H7 (cell line): ENCODE measurements at regions not wholly inside any gene's neighbourhood (a gene's known extent, or its start where the extent isn't known, plus 50 kb on each side); places are given as distances from the start of the nearest gene placed in this dataset.

Source experiments
- DNase-seq: peaks from one replicate; pipeline ENCODE4 v3.0.0; 2012
- H3K27me3 ChIP-seq: 2 replicates; pipeline ENCODE4 v1.6.0; 2011; ENCODE audit warnings: mild to moderate bottlenecking, low read length; ENCODE audit not compliant: control insufficient read depth, insufficient read depth
- H3K36me3 ChIP-seq: replicated peaks from 2 replicates; pipeline ENCODE4 v1.5.1; 2011; ENCODE audit warnings: low read length; ENCODE audit not compliant: control insufficient read depth, insufficient read depth
- H3K4me3 ChIP-seq: 2 replicates; pipeline ENCODE4 v1.5.1; 2011; ENCODE audit warnings: low read depth, mild to moderate bottlenecking, control low read depth, low read length, moderate library complexity; ENCODE audit not compliant: insufficient read depth

DNA sequence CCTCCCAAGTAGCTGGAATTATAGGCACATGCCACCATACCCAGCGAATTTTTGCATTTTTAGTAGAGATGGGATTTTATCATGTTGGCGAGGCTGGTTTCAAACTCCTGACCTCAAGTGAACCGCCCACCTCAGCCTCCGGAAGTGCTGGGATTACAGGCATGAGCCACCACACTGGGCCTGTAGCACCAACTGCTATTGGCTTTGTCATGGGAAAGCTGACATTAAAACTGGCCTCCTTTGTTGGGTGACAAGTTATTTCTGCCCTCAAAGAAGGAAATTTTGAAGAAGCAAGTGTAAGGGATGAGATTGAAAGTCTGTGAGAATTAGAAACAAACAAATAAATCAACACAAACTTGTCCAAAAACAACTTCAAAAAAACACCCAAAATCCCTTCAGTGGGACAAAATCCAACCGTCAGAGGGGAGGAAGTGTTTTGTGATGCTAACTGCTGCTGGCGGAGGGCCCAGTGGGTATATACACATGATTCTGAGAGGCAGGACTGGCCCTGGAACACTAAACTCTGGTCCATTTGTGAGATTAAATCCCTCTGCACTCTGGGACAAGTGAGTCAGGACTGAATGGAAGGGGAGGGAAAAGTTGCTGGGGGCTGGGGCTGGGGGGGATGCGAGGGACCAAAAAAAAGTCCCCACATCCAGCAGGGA is 87.5 kb upstream of the NAA20 start:
- no peak for DNase-seq
- Histone ChIP-seq H3K4me3 (no peak overlapping the region), H3K36me3 (no peaks in the 10 kb centered on the region), H3K27me3 (no peaks in the 10 kb centered on the region)

DNA sequence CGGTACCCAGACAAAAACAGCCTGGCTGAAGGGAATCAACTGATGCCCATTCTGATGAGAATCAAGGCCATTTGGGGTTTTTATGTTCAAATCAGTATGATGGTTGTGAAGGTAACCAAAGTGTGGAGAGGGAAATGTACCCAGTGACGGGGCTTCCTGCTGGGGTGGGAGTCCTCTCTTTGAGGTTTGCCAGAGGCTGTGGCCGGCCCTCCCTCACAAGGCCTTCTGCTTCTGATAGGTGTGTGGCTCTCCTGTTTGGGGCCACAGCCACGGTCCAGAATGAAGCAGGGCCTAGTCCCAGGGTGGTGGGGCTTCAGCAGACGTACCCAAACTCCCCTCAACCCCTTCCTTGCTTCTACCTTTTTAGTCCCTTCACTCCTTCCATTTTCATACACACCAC is 86.7 kb upstream of the NAA20 start:
- H3K27me3 ChIP-seq: no peaks in the 10 kb centered on the region
- H3K36me3 ChIP-seq: no peaks in the 10 kb centered on the region
- no peak overlapping the region for H3K4me3 ChIP-seq
- DNase-seq: no peak

DNA sequence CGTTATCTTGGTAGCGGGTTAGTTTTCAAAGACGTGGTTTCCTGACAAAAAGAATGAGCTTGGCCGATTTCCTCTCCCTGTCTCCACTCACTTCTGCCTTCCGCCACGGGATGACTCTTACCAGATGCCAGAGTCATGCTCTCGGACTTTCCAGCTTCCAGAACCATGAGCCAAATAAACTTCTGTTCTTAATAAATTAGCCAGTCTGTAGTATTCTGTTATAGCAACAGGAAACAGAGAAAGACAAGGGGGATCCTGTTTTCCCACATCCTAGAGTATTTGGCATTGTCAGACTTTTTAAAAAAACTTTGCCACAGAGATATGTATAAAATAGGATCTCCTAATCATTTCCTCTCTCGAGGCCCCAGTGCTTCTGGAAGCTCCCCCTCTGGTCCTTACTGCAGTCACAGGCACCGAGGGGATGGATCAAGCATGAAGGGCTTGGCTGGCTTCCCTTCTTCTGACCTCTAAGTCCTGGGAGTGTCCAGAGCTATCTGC is 84.9 kb upstream of the NAA20 start:
- H3K27me3 ChIP-seq: no peaks in the 10 kb centered on the region
- no peaks in the 10 kb centered on the region for H3K36me3 ChIP-seq
- no peak overlapping the region for H3K4me3 ChIP-seq
- DNase-seq: no peak

DNA sequence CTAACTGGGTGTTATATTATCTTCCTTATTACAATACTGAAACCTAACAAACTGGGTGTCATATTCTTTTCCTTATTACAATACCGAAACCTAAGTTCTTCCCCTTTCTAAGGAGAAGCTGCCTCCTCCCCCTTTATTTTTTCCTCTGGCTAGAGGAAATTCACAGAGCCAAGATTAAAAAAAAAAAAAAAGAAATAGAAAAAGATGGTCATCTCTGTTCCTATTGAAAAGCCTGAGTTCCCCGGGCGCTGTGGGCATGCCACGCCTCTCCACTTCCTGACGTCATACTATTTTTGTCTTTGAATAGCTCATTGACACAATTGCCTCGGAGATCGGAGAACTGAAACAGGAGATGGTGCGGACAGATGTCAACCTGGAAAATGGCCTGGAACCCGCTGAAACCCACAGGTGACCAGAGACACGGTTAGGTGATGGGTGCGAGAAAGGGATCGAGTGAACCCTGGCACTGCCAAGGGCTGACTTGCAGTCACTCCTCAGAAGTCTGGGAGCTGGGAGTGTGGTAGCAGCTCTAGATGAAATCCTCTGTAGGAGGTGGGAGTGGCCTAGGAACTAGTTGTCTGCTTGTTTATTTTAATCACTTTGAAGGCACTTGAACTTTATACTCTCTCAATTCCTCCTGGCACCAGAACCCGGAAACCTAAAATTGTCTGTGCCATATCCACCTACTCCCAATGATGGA is 82.2 kb upstream of the NAA20 start:
- no peak for DNase-seq
- H3K27me3 ChIP-seq: no peaks in the 10 kb centered on the region
- no peak overlapping the region for H3K4me3 ChIP-seq
- no peaks in the 10 kb centered on the region for H3K36me3 ChIP-seq

DNA sequence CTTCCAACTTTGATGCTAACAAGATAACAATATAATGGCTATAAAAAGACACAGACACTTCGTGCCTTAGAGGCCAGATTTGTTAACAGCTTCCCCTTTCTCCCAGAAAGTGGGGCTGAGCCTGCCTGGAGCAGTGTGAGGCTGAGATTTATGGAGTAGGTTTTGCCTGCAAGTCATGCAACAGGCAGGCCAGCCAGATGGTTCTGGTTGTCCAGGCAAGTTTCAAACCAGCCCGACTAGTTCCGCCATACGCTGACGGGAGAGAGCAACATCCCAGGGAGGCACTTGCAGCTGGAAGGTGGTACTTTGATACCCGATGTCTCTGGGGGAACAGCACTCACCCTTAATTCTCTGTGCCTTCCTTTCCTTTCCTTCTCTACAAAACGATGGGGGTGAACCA is 81.3 kb upstream of the NAA20 start:
- DNase-seq: no peak
- no peaks in the 10 kb centered on the region for H3K27me3 ChIP-seq
- no peak overlapping the region for H3K4me3 ChIP-seq
- H3K36me3 ChIP-seq: no peaks in the 10 kb centered on the region

DNA sequence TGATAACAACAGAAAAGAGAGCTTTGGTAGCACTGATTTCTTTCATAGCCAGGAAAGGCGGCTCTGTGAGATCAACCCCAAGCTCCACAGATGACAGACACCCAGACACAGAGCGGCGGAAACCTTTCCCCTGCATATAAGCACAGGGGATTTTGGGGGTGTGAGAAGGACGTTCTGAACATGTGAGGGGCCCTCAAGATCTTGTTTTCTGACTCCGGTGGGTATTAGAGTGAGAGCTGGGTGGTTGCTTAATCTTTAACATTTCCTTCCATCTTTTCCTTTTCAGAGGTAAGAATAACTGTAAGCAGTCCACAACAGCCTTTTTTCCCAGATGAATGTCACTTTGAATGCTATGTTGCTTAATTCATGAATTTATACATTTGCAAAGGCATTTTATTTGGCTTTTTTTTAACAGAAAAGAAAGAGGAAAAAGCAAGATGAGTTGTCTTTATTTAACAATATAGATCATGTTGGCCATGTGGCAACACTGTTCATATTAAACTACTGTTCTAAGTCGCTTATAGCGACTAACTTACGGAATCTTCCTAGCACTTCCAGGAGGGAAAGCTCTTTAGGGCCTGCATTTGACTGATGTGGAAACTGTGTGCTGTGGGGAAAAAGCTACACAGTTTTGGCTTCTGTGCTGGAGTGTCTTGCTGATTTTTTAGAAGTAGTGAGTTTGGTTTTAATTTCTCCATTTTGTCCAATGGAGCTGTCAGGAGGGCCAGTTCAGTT is 80.5 kb upstream of the NAA20 start:
- Histone ChIP-seq H3K36me3 (no peaks in the 10 kb centered on the region), H3K27me3 (no peaks in the 10 kb centered on the region), H3K4me3 (no peak overlapping the region)
- DNase-seq: no peak

DNA sequence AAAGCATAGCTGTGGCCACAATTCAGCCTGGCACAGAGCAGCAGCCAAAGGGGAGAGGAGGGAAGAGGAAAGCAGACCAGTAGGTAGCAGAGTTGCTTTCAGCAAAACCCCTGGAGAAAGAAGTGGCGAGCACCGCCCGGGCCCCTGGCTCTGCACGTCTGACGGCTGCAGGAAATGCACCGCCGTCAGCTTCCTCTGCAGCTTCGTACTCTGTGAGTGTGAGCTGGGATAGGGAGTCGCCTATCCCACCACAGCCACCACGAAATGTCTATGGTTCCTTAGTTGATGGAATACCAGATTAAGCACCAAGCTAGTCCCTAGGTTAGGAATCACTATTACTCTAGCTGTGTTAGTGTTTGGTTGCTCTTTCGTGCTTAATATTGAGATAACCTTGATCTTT is 79.9 kb upstream of the NAA20 start:
- no peaks in the 10 kb centered on the region for H3K27me3 ChIP-seq
- no peak overlapping the region for H3K4me3 ChIP-seq
- no peak for DNase-seq
- no peaks in the 10 kb centered on the region for H3K36me3 ChIP-seq

DNA sequence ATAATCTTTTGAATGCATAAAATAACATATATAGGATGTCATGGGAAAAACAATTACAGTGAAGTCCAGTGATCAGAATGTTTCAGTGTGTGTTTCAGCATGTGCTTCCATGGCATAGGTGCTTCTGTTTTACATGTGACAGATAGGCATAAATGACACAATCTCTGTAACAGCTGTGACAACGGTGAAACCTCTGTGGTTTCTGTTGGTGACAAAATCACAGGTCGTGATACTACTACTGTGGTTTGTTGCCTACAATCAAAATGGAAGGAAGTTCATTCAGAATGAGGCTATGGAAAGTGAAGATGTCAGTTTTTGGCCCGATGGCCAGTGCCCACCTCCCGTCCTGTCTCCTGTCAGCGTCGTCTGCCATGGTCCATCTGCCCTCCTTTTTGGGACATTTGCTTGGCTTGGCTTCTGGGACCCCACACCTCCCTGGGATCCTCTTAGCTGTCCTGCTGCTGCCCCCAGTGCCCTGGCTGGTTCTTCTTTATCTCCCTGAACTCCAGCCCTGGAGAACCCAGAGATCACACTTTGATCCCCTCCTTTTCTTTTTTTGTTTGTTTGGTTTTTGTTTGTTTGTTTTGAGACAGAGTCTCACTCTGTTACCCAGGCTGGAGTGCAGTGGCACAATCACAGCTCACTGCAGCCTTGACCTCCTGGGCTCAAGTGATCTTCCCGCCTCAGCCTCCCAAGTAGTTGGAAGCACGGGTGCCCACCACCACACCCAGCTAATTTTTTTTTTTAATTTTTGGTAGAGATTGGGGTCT is 79.3 kb upstream of the NAA20 start:
- H3K4me3 ChIP-seq: no peak overlapping the region
- no peak for DNase-seq
- no peaks in the 10 kb centered on the region for H3K27me3 ChIP-seq
- no peaks in the 10 kb centered on the region for H3K36me3 ChIP-seq

DNA sequence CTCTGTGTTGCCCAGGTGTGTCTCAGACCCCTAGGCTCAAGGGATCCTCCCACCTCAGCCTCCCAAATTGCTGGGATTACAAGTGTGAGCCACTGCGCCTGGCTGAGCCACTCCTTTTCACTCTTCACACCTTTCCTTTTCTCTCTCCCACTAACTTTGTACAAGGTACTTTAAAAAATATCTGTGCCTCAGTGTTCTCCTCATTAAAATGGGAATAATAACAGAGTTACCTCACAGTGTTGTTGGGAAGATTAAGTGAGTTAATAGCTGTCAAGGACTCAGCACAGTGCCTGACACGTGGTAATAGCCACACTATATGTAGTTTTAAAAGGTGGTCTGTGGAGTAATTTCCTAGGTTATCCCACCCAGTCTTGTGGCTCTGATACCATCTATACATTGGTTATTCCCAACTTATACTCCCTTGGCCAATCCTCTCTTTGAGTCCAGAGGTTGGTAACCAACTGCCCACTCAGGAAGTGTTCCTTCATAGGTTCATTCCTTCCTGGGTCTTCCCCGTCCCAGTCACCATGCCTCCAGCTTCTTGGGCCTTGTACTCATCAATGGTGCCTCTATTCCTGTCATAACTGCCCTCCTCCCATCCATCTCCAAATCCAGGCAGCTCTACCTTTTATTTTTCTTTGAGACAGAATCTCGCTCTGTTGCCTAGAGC is 78.6 kb upstream of the NAA20 start:
- Histone ChIP-seq H3K27me3 (no peaks in the 10 kb centered on the region), H3K36me3 (no peaks in the 10 kb centered on the region), H3K4me3 (no peak overlapping the region)
- no peak for DNase-seq

DNA sequence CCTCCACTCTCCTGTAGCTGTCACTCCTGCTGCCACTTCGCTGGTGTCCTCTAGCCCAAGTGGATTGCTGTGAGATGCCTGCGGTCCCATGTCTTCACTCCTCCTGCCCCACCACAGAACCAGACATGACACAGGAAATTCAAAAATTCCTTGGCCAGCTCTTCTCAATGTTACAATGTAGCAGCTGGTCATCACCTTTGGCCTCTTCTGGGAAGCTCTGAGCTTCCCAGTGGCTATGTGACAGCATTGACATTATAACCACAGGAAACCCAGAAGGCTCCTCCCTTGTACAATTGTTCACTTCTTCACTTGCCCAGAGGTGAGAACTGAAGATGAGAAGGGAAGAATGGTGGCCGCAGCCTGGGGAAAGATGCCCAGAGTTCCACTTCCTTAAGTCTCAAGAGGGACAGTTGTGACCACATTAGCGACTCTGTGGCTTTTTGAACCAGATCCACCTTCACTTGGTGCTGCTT is 76.1 kb upstream of the NAA20 start:
- DNase-seq: no peak
- H3K36me3 ChIP-seq: no peaks in the 10 kb centered on the region
- H3K27me3 ChIP-seq: no peaks in the 10 kb centered on the region; the same call in 1 of the 2 replicates
- no peak overlapping the region for H3K4me3 ChIP-seq

DNA sequence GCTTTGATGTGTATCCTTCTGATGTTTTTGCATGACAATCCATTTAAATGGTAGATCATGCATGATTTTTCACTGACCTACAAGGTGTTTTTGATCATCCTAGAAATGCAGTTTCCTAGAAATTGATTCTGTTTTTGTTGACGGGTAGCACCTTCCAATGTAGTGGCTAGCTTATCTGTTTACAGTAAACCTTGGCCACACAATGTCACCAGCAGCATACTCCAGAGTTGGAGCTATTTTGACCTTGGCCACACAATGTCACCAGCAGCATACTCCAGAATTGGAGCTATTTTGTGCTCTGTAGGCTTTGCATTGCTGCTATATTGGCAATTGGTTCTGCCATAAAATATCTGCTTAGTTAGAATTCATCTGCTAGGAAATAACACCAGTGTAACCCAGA is 74.6 kb upstream of the NAA20 start:
- H3K27me3 ChIP-seq: no peaks in the 10 kb centered on the region; the same call in 1 of the 2 replicates
- no peaks in the 10 kb centered on the region for H3K36me3 ChIP-seq
- H3K4me3 ChIP-seq: no peak overlapping the region
- DNase-seq: no peak

DNA sequence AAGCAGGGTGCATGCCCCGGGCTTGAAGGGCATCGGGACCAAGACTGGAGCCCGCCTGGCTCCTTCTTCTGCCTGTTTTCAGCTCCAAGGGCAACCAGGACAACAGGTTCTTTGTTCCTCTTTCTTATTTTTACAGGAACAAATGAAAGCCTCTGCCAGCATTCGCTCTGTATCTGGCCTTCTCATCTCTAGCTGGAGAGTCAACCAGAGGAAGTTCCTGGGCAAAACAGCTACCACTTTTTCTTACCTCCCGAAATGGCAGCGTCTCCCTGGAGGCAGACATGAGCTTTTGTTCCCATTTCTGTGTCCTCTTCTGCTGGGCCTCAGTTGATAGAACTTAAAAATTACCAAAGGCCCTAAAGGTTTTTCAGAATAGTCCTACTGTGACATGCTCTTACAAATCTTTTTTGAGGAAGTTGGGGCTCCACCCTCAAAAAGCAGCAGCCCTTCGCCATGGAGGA is 74.1 kb upstream of the NAA20 start:
- no peak for DNase-seq
- no peak overlapping the region for H3K4me3 ChIP-seq
- no peaks in the 10 kb centered on the region; the same call in 1 of the 2 replicates for H3K27me3 ChIP-seq
- H3K36me3 ChIP-seq: no peaks in the 10 kb centered on the region

DNA sequence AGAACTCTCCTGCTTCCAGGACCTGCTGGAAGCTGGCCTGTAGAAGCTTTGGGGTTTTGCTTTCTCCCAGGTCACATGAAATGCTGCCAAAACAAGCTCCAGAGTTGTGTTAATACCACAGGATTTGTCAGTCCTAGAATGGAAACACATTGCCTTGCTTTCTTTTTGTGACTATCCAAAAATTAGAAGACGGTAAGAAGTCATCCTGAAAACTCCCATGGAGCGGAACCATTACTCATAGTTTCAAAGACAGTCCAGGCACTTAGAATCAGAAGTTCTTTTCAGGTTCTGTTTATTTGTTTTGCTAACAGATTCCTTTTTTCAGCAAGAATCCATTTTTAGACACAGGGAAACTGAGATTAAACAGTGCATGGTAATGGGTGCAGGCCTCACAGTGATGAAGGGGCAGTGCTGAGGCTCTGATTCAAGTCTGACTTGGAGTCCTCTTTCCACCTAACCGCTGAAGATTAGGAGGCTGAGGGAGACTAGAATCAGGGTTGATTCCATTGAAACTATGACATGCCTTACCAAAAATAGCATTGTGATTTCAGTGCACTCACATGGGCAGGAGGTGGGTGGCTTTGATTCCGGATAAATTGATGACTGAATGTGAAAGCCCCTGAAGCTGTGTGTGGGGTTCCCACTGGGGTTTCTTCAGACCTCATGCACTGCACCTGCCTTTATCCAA is 72.2 kb upstream of the NAA20 start:
- no peak for DNase-seq
- Histone ChIP-seq H3K27me3 (no peaks in the 10 kb centered on the region; the same call in 1 of the 2 replicates), H3K36me3 (no peaks in the 10 kb centered on the region), H3K4me3 (no peak overlapping the region)
